A673 (cell line): ENCODE measurements at regions not wholly inside any gene's neighbourhood (a gene's known extent, or its start where the extent isn't known, plus 50 kb on each side); places are given as distances from the start of the nearest gene placed in this dataset.

ENCODE experiments used
- BruUV-seq: library from RNA; stranded (reverse); fragments of 400-500 nt; replicated peaks from 2 replicates; lab custom pipeline; 2021; lab: Mats Ljungman, UMichigan
- CTCF ChIA-PET: fragments of 300-600 bp; sonication (Branson Sonifier 250); formaldehyde crosslinking; loops from one replicate; lab custom pipeline; 2022; ENCODE audit warnings: antibody characterized with exemption; lab: Charles Lee
- POLR2A ChIA-PET: fragments of 300-600 bp; sonication (Branson Sonifier 250); formaldehyde crosslinking; loops from one replicate; lab custom pipeline; 2022; ENCODE audit warnings: antibody characterized with exemption; ENCODE audit not compliant: low non-redundant PET; lab: Charles Lee
- DNase-seq: peaks from one replicate; pipeline ENCODE4 v3.0.0-alpha.2; 2015; ENCODE audit warnings: low spot score
- H3K27ac ChIP-seq: fragments of 200-600 bp; sonication (generic); 2 replicates; pipeline ENCODE4 v1.5.1; 2016; ENCODE audit warnings: mixed run types, low read depth, mild to moderate bottlenecking, mixed read lengths, antibody characterized with exemption, low read length; ENCODE audit not compliant: poor library complexity, severe bottlenecking
- H3K27me3 ChIP-seq: fragments of 200-600 bp; sonication (generic); replicated peaks from 2 replicates; pipeline ENCODE4 v1.6.1; 2017; ENCODE audit warnings: mixed run types, low read depth, mild to moderate bottlenecking, mixed read lengths, antibody characterized with exemption, low read length; ENCODE audit not compliant: insufficient read depth, poor library complexity
- H3K36me3 ChIP-seq: fragments of 200-600 bp; sonication (generic); 2 replicates; pipeline ENCODE4 v1.6.1; 2016; ENCODE audit warnings: mixed run types, mild to moderate bottlenecking, mixed read lengths, antibody characterized with exemption, low read length; ENCODE audit not compliant: insufficient read depth, poor library complexity, severe bottlenecking
- H3K4me1 ChIP-seq: fragments of 200-600 bp; sonication (generic); 2 replicates; pipeline ENCODE4 v1.6.1; 2017; ENCODE audit warnings: mixed run types, mild to moderate bottlenecking, mixed read lengths, antibody characterized with exemption, low read length; ENCODE audit not compliant: insufficient read depth, poor library complexity, severe bottlenecking
- H3K4me3 ChIP-seq: fragments of 200-600 bp; sonication (generic); 2 replicates; pipeline ENCODE4 v1.5.1; 2016; ENCODE audit warnings: low read depth, mixed run types, mild to moderate bottlenecking, mixed read lengths, low read length; ENCODE audit not compliant: poor library complexity, severe bottlenecking
- H3K9me3 ChIP-seq: fragments of 200-600 bp; sonication (generic); 2 replicates; pipeline ENCODE4 v1.6.1; 2016; ENCODE audit warnings: mixed run types, low read depth, mild to moderate bottlenecking, mixed read lengths, antibody characterized with exemption, low read length; ENCODE audit not compliant: poor library complexity, severe bottlenecking
- CTCF ChIP-seq: fragments of 300-800, 200-600 bp; sonication (generic); conservative IDR thresholded peaks from 2 replicates; pipeline ENCODE4 v1.5.1; 2017; ENCODE audit warnings: low read depth, mild to moderate bottlenecking, antibody characterized with exemption, low read length, moderate library complexity, mixed read lengths
- EZH2 ChIP-seq: fragments of 200-600 bp; sonication (generic); IDR thresholded peaks from 2 replicates; pipeline ENCODE4 v1.6.1; 2017; ENCODE audit warnings: borderline replicate concordance, low read depth, mild to moderate bottlenecking, mixed read lengths, antibody characterized with exemption, low read length; ENCODE audit not compliant: poor library complexity, severe bottlenecking
- intact Hi-C: fragments of 100-400 bp; cut with micrococcal nuclease; formaldehyde crosslinking; loops from one replicate; pipeline ENCODE4 v1.10.0; 2022; ENCODE audit not compliant: unreplicated experiment

DNA sequence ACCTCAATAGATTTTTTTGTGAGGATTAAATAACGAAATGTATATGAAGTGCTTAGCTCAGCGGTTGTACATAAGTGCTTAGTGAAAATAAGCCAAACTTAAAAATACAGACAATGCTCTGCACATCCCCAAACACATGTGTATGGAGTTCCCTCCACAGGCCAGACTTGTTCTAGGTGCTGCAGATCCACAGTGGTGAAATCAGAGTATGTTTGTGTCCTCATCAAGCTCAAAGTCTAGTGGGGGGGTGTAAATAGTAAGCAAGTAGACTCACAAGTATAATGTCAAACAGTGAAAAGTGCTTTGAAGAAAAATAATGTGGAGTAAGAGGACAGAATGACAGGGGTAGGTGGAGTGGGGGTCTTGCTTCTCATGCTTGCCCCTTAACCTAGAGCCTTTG is 157.4 kb upstream of the SPRY4 start:
- Histone ChIP-seq H3K4me1 (peaks cover 5% of the 10 kb centered on the region), H3K9me3 (peaks cover 13% of the 10 kb centered on the region), H3K27ac (no peak overlapping the region), H3K4me3 (no peak overlapping the region), H3K27me3 (no peaks in the 10 kb centered on the region), H3K36me3 (peaks cover 3% of the 10 kb centered on the region)
- ChIA-PET POLR2A (no interaction called here), CTCF (no interaction called here)
- no TSS peak for BruUV-seq
- TF ChIP-seq CTCF (no peak), EZH2 (no peak)
- intact Hi-C loops, result no loop called here
- DNase-seq, result no peak

DNA sequence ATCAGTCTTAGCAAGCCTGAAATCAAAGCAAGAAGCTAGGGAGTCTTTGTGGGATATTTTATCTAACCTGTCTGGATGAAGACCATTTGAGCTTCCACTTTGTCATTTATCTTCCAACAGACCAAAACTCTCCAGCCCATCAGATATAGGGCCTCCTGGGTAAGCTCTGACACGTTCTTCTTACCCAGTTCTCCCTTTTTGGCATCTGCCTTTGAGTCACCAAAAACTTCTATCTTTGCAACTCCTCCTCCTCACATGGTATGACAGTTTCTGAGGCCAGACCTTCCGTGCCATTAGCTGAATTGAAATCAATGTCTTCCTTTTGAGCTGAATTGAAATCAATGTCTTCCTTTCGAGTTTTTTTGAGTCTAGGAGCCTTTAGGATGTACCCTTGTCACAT is 156.6 kb upstream of the SPRY4 start:
- Histone ChIP-seq H3K4me3 (no peak overlapping the region), H3K27ac (no peak overlapping the region), H3K4me1 (peaks cover 4% of the 10 kb centered on the region), H3K9me3 (peaks cover 13% of the 10 kb centered on the region), H3K36me3 (peaks cover 3% of the 10 kb centered on the region), H3K27me3 (no peaks in the 10 kb centered on the region)
- intact Hi-C loops, result no loop called here
- no TSS peak for BruUV-seq
- TF ChIP-seq EZH2 (no peak), CTCF (no peak)
- ChIA-PET CTCF (no interaction called here), POLR2A (no interaction called here)
- DNase-seq, result no peak

GRCh38 chr5:142479854-142480519 is 155.2 kb upstream of the SPRY4 start:
- POLR2A ChIA-PET, result no interaction called here
- TF ChIP-seq CTCF, result no peak
- no peak for TF ChIP-seq EZH2

More at GRCh38 chr5:142479854-142480519, 155.2 kb upstream of the SPRY4 start:
- no peaks in the 10 kb centered on the region for H3K4me1 ChIP-seq
- CTCF ChIA-PET, result no interaction called here
- BruUV-seq, result no TSS peak
- peaks cover 3% of the 10 kb centered on the region for H3K36me3 ChIP-seq
- no peaks in the 10 kb centered on the region for H3K27me3 ChIP-seq
- no peak for DNase-seq
- no peak overlapping the region for H3K27ac ChIP-seq
- no peak overlapping the region for H3K4me3 ChIP-seq
- H3K9me3 ChIP-seq, result peaks cover 13% of the 10 kb centered on the region
- intact Hi-C loops, result no loop called here
